Posterior vena cava (tissue), 2 donors: ENCODE measurements at regions not wholly inside any gene's neighbourhood (a gene's known extent, or its start where the extent isn't known, plus 50 kb on each side); places are given as distances from the start of the nearest gene placed in this dataset.
"Not testable (repeated sequence)": the region's sequence is repeated elsewhere in the genome, so short reads cannot be mapped to it uniquely, and the experiment has no call there.

ENCODE experiments used
- DNase-seq: peaks from one replicate; pipeline ENCODE4 v3.0.0-alpha.2; 2020; ENCODE audit warnings: low spot score
- intact Hi-C, 2 donors: fragments of 100-400 bp; cut with DNase I; formaldehyde crosslinking; loops; one replicate each; pipeline versions ENCODE4 v1.14.1 to v1.14.2; 2022 to 2023
- donor health status: DM: yes; HTN: yes; CAD: no.
- donor health status: DM: yes; HTN: yes; CAD: no.

- intact Hi-C loops: no loop called here
- no peak for DNase-seq
Observed at GRCh38 chr13:19123502-19123901, 58.1 kb downstream of the TUBA3C start.

GRCh38 chr13:19117913-19118739, 63.5 kb downstream of the TUBA3C start:
- no peak for DNase-seq
- intact Hi-C loops: no loop called here

GRCh38 chr13:19109225-19109624, 72.4 kb downstream of the TUBA3C start:
- not testable (repeated sequence) for DNase-seq

GRCh38 chr13:19103140-19103539, 78.5 kb downstream of the TUBA3C start:
- intact Hi-C loops: no loop called here
- no peak for DNase-seq

More at GRCh38 chr13:19109225-19109624, 72.4 kb downstream of the TUBA3C start:
- intact Hi-C loops: not testable (repeated sequence)

GRCh38 chr13:19093369-19093768, 88.3 kb downstream of the TUBA3C start:
- intact Hi-C loops: no loop called here
- DNase-seq: no peak

- intact Hi-C loops: no loop called here
- no peak for DNase-seq
Observed at GRCh38 chr13:19090495-19090894, 91.1 kb downstream of the TUBA3C start.

- intact Hi-C loops: no loop called here
- DNase-seq: no peak
Observed at GRCh38 chr13:19089315-19089714, 92.3 kb downstream of the TUBA3C start.

- DNase-seq: no peak
- intact Hi-C loops: no loop called here
Observed at GRCh38 chr13:19088416-19088815, 93.2 kb downstream of the TUBA3C start.

- no peak for DNase-seq
- intact Hi-C loops: loop anchor here in 1 of 2 donors (2.0 kb wide), 1 partner anchor 47 kb away; no protein-coding TSS in a partner anchor
Observed at GRCh38 chr13:19085876-19086275, 95.7 kb downstream of the TUBA3C start.

- intact Hi-C loops: loop anchor here in 1 of 2 donors (2.0 kb wide), 1 partner anchor 48 kb away; no protein-coding TSS in a partner anchor
- no peak for DNase-seq
Observed at GRCh38 chr13:19085258-19085657, 96.4 kb downstream of the TUBA3C start.

- intact Hi-C loops: no loop called here
- DNase-seq: no peak
Observed at GRCh38 chr13:19083340-19083739, 98.3 kb downstream of the TUBA3C start.

- intact Hi-C loops: no loop called here
- no peak for DNase-seq
Observed at GRCh38 chr13:19075418-19075817, 106.2 kb downstream of the TUBA3C start.

GRCh38 chr13:19074519-19074918, 107.1 kb downstream of the TUBA3C start:
- intact Hi-C loops: no loop called here
- DNase-seq: peak; percentile 5

- DNase-seq, intact Hi-C loops: not testable (repeated sequence)
Observed at GRCh38 chr13:19074106-19074505, 107.5 kb downstream of the TUBA3C start.

GRCh38 chr13:19072956-19073706, 108.5 kb downstream of the TUBA3C start:
- DNase-seq, intact Hi-C loops: not testable (repeated sequence)

- intact Hi-C loops: no loop called here
- peak; percentile 31 for DNase-seq
Observed at GRCh38 chr13:19072543-19072942, 109.1 kb downstream of the TUBA3C start.

GRCh38 chr13:19071161-19071936, 110.3 kb downstream of the TUBA3C start:
- DNase-seq: peak; percentile 37
- intact Hi-C loops: no loop called here

GRCh38 chr13:19070398-19070735, 111.3 kb downstream of the TUBA3C start:
- no peak for DNase-seq
- intact Hi-C loops: no loop called here

- intact Hi-C loops: loop anchor here in 1 of 2 donors (1.0 kb wide), 1 partner anchor 17 kb away; no protein-coding TSS in a partner anchor
- no peak for DNase-seq
Observed at GRCh38 chr13:19069684-19070397, 111.8 kb downstream of the TUBA3C start.
